ENCODE measurements at regions not wholly inside any gene's neighbourhood (a gene's known extent, or its start where the extent isn't known, plus 50 kb on each side); places are given as distances from the start of the nearest gene placed in this dataset.
"Not testable (repeated sequence)": the region's sequence is repeated elsewhere in the genome, so short reads cannot be mapped to it uniquely, and the experiment has no call there.

- Mint-ChIP-seq H3K4me3 (no peak overlapping the region), H3K27me3 (no peaks in the 10 kb centered on the region), H3K36me3 (ENCODE audit: low read depth) (no peaks in the 10 kb centered on the region), H3K9me3 (peaks cover 9% of the 10 kb centered on the region), H3K4me1 (no peaks in the 10 kb centered on the region), H3K27ac (no peak overlapping the region)
- no peak for DNase-seq
- intact Hi-C loops (cut with micrococcal nuclease): no loop called here
Measured at GRCh38 chr18:71370671-71371445, 1082.0 kb downstream of the SOCS6 start.

GRCh38 chr18:71370095-71370494 lies 1081.2 kb downstream of the SOCS6 start:
- no peaks in the 10 kb centered on the region for H3K4me1 Mint-ChIP-seq
- no peak overlapping the region for H3K27ac Mint-ChIP-seq
- H3K36me3 Mint-ChIP-seq (ENCODE audit: low read depth): no peaks in the 10 kb centered on the region
- no peaks in the 10 kb centered on the region for H3K27me3 Mint-ChIP-seq
- peaks cover 9% of the 10 kb centered on the region for H3K9me3 Mint-ChIP-seq
- H3K4me3 Mint-ChIP-seq: no peak overlapping the region
- intact Hi-C loops (cut with micrococcal nuclease): no loop called here
- no peak for DNase-seq

GRCh38 chr18:71362140-71362539 lies 1073.3 kb downstream of the SOCS6 start:
- H3K4me3 Mint-ChIP-seq: no peak overlapping the region
- intact Hi-C loops (cut with micrococcal nuclease): no loop called here
- no peaks in the 10 kb centered on the region for H3K36me3 Mint-ChIP-seq (ENCODE audit: low read depth)
- no peak overlapping the region for H3K27ac Mint-ChIP-seq
- H3K4me1 Mint-ChIP-seq: no peaks in the 10 kb centered on the region
- H3K9me3 Mint-ChIP-seq: peaks cover 5% of the 10 kb centered on the region
- H3K27me3 Mint-ChIP-seq: no peaks in the 10 kb centered on the region
- DNase-seq: no peak

DNA sequence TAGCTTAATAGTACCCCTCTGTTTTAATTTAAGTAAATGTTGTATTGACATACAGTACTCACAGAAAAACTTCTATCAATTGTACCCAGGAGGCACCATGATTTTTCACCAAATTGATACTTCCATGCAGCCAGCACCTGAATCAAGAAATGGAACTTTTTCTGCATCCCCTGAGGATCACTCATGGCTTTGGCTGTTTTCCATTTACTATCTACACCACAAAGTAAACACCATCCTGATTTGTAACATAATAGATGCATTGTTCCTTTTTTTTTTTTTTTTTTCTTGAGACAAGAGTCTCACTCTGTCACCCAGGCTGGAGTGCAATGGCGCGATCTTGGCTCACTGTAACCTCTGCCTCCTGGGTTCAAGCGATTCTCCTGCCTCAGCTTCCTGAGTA lies 1066.8 kb downstream of the SOCS6 start:
- DNase-seq; H3K27me3 Mint-ChIP-seq; H3K4me3 Mint-ChIP-seq; H3K36me3 Mint-ChIP-seq (ENCODE audit: low read depth); H3K9me3 Mint-ChIP-seq; H3K27ac Mint-ChIP-seq; intact Hi-C loops (cut with micrococcal nuclease); H3K4me1 Mint-ChIP-seq: not testable (repeated sequence)

GRCh38 chr18:71352618-71353017 lies 1063.8 kb downstream of the SOCS6 start:
- intact Hi-C loops (cut with micrococcal nuclease): no loop called here
- Mint-ChIP-seq H3K27me3 (no peaks in the 10 kb centered on the region), H3K36me3 (ENCODE audit: low read depth) (no peaks in the 10 kb centered on the region), H3K4me3 (no peak overlapping the region), H3K27ac (no peak overlapping the region), H3K9me3 (no peaks in the 10 kb centered on the region), H3K4me1 (no peaks in the 10 kb centered on the region)
- no peak for DNase-seq

DNA sequence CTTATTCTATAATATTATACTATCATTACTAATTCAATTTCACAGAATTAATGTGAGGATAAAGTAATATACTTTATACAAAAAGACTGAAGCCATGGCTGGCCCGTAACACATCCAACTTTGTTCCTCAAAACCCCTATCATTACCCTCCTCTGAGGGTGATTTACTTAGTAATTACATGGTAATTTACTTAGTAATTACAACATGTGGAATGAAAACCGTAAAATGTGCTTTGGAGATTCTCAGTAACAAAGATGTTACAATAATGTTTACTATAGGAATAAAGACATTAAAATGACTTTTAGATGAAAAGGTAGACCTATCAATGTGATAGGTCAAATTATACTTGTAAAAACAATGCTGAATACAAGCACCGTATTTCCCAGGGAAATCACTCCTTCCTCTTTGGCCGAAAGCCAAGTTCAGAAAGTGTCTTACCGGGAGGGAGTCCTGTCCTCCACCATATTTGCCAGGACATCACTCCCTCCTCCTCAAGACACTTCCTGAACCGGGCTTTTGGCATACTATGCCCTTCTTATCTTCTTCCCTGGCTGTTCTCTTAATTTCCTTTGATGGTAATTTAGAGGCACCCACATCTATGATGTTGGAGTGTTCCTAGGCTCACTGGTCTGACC lies 1047.8 kb downstream of the SOCS6 start:
- intact Hi-C loops (cut with micrococcal nuclease): no loop called here
- Mint-ChIP-seq H3K4me3 (no peak overlapping the region), H3K27ac (no peak overlapping the region), H3K36me3 (ENCODE audit: low read depth) (no peaks in the 10 kb centered on the region), H3K9me3 (no peaks in the 10 kb centered on the region), H3K27me3 (no peaks in the 10 kb centered on the region), H3K4me1 (no peaks in the 10 kb centered on the region)
- DNase-seq: no peak

DNA sequence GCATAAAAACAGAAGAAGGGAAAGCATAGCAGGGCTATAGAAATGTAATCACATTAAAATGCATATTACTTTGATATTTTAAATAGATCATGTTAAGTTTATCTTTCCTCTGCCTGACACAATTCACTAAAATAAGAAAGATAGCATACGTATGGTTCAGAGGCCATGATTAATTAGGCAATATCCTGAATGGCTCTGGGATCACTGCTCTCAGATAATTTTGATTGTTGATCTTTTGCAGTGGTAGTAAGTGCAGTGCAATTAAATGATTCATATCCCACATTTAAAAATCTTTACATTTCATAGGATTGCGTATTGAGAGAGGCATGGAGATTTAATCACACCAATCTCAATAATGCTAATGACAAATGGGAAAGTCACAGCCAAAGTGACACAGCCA lies 1040.7 kb downstream of the SOCS6 start:
- H3K36me3 Mint-ChIP-seq (ENCODE audit: low read depth): no peaks in the 10 kb centered on the region
- H3K27ac Mint-ChIP-seq: no peak overlapping the region
- intact Hi-C loops (cut with micrococcal nuclease): no loop called here
- no peaks in the 10 kb centered on the region for H3K9me3 Mint-ChIP-seq
- no peaks in the 10 kb centered on the region for H3K4me1 Mint-ChIP-seq
- H3K4me3 Mint-ChIP-seq: no peak overlapping the region
- no peak for DNase-seq
- H3K27me3 Mint-ChIP-seq: no peaks in the 10 kb centered on the region

DNA sequence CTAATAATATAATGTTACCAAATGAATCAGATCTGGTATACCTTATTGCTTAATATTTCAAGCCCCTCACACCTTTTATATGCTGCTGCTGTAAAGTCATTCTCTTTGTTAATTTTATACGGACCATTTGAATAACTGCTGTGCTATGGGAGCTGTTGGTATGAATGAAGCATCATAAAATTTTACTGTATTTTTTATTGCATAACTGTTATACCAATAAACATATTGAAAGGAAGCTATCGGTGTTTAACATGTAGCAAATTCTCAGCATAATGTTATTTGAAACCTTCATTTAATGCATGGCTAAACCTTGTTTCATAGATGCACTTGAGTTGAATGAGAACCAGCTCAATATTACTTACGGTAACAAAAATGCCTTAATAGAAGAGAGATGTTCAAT lies 1040.3 kb downstream of the SOCS6 start:
- H3K36me3 Mint-ChIP-seq (ENCODE audit: low read depth): no peaks in the 10 kb centered on the region
- no peaks in the 10 kb centered on the region for H3K9me3 Mint-ChIP-seq
- no peak overlapping the region for H3K4me3 Mint-ChIP-seq
- H3K27ac Mint-ChIP-seq: no peak overlapping the region
- H3K27me3 Mint-ChIP-seq: no peaks in the 10 kb centered on the region
- intact Hi-C loops (cut with micrococcal nuclease): no loop called here
- DNase-seq: no peak
- no peaks in the 10 kb centered on the region for H3K4me1 Mint-ChIP-seq

DNA sequence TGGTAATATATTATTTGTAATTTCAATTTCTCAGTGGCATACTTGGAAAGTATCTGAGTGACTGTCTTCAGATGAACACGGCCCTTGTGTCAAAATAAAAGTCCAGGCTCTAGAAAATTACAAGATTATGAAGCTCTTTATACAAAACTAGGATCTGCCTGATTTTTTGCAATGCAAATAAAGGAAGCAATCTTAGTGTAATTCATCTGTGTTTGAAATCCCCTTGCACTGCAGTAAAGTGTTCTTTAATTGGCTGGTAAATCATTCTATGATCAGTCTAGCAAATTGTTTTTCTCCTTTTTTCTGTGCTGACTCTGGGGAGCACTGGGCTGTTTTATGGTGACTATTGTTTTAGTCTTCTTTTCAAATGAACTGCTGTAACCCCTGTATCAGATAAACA lies 1039.0 kb downstream of the SOCS6 start:
- Mint-ChIP-seq H3K27me3 (no peaks in the 10 kb centered on the region), H3K4me1 (no peaks in the 10 kb centered on the region), H3K9me3 (no peaks in the 10 kb centered on the region), H3K4me3 (no peak overlapping the region), H3K36me3 (ENCODE audit: low read depth) (no peaks in the 10 kb centered on the region), H3K27ac (no peak overlapping the region)
- intact Hi-C loops (cut with micrococcal nuclease): no loop called here
- no peak for DNase-seq

GRCh38 chr18:71327441-71327840 lies 1038.6 kb downstream of the SOCS6 start:
- Mint-ChIP-seq H3K36me3 (ENCODE audit: low read depth) (no peaks in the 10 kb centered on the region), H3K27me3 (no peaks in the 10 kb centered on the region), H3K4me3 (no peak overlapping the region), H3K9me3 (no peaks in the 10 kb centered on the region), H3K4me1 (no peaks in the 10 kb centered on the region), H3K27ac (no peak overlapping the region)
- DNase-seq: no peak
- intact Hi-C loops (cut with micrococcal nuclease): no loop called here

DNA sequence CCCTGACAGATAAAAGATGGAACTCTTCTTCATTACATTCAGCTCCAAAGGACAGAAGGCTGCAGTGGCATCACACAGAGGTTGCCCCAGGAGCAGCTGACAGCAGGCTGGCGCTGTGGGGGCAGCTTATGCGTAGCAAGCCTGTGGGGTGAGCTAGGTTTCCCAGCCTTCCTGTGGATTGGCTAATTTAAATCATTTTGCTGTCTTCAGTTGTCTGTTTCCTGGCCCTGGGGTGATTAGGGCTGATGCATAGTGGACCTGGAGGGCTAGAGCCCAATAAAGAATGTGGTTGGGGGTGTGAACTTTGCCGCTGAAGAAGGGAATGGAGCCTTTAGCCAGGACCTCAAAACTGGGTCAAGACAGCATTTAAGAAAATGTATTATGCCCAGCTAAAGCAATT lies 1038.0 kb downstream of the SOCS6 start:
- Mint-ChIP-seq H3K27ac (no peak overlapping the region), H3K27me3 (no peaks in the 10 kb centered on the region), H3K4me3 (no peak overlapping the region), H3K36me3 (ENCODE audit: low read depth) (no peaks in the 10 kb centered on the region), H3K4me1 (no peaks in the 10 kb centered on the region), H3K9me3 (no peaks in the 10 kb centered on the region)
- intact Hi-C loops (cut with micrococcal nuclease): no loop called here
- no peak for DNase-seq

- H3K27ac Mint-ChIP-seq: no peak overlapping the region
- H3K36me3 Mint-ChIP-seq (ENCODE audit: low read depth): no peaks in the 10 kb centered on the region
- DNase-seq: no peak
- no peaks in the 10 kb centered on the region for H3K27me3 Mint-ChIP-seq
- no peak overlapping the region for H3K4me3 Mint-ChIP-seq
- no peaks in the 10 kb centered on the region for H3K9me3 Mint-ChIP-seq
- H3K4me1 Mint-ChIP-seq: no peaks in the 10 kb centered on the region
- intact Hi-C loops (cut with micrococcal nuclease): no loop called here
Measured at GRCh38 chr18:71324356-71324755, 1035.5 kb downstream of the SOCS6 start.

DNA sequence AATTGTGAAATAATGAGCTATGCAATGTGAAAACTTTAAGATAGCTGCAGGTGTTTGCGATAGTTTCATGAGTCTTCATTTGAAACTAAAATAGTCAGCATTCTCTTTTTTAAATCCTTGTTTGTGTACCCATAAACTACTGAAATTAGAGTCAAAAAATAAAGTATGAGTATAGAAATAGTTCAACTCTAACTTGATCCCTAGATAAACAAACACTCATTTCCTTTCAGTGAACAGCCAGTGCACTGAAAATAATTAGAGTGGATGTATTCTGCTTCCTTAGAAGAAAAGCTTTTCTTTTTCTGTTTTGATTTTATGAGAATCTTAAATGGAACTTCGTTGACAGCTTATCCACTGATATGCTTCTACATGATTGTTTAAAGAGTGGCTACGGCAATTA lies 1033.4 kb downstream of the SOCS6 start:
- intact Hi-C loops (cut with micrococcal nuclease): no loop called here
- Mint-ChIP-seq H3K4me3 (no peak overlapping the region), H3K27me3 (no peaks in the 10 kb centered on the region), H3K9me3 (no peaks in the 10 kb centered on the region), H3K4me1 (no peaks in the 10 kb centered on the region), H3K36me3 (ENCODE audit: low read depth) (no peaks in the 10 kb centered on the region), H3K27ac (no peak overlapping the region)
- DNase-seq: no peak

- Mint-ChIP-seq H3K4me3 (no peak overlapping the region), H3K27me3 (no peaks in the 10 kb centered on the region), H3K36me3 (ENCODE audit: low read depth) (no peaks in the 10 kb centered on the region), H3K9me3 (no peaks in the 10 kb centered on the region), H3K27ac (no peak overlapping the region), H3K4me1 (no peaks in the 10 kb centered on the region)
- no peak for DNase-seq
- intact Hi-C loops (cut with micrococcal nuclease): no loop called here
Measured at GRCh38 chr18:71321319-71321718, 1032.5 kb downstream of the SOCS6 start.

GRCh38 chr18:71304856-71305255 lies 1016.0 kb downstream of the SOCS6 start:
- intact Hi-C loops (cut with micrococcal nuclease): no loop called here
- Mint-ChIP-seq H3K4me1 (no peaks in the 10 kb centered on the region), H3K36me3 (ENCODE audit: low read depth) (no peaks in the 10 kb centered on the region)

More at GRCh38 chr18:71304856-71305255, 1016.0 kb downstream of the SOCS6 start:
- Mint-ChIP-seq H3K9me3 (peaks cover 5% of the 10 kb centered on the region), H3K27me3 (no peaks in the 10 kb centered on the region), H3K4me3 (no peak overlapping the region), H3K27ac (no peak overlapping the region)
- no peak for DNase-seq

Measured in activated CD4-positive, alpha-beta T cell treated with anti-CD3 and anti-CD28 coated beads, Interleukin-2, amount 10 ng/mL, durations not matched to agents 24 days and 14 days (primary cell).